GM12878 (cell line): ENCODE measurements at regions not wholly inside any gene's neighbourhood (a gene's known extent, or its start where the extent isn't known, plus 50 kb on each side); places are given as distances from the start of the nearest gene placed in this dataset.

Experiments
- GABPA ChIP-seq: IDR thresholded peaks from 2 replicates; pipeline ENCODE4 v1.6.1; 2014; ENCODE audit warnings: antibody characterized with exemption, low read depth, mild to moderate bottlenecking, inconsistent platforms
- KAT2A ChIP-seq: conservative IDR thresholded peaks from 2 replicates; pipeline ENCODE4 v1.6.1; 2011; ENCODE audit warnings: low read depth, low read length; ENCODE audit not compliant: control insufficient read depth
- SMC3 ChIP-seq: IDR thresholded peaks from 2 replicates; pipeline ENCODE4 v1.6.1; 2011; ENCODE audit warnings: low read length, improper control_type of control experiment, borderline replicate concordance
- TF ChIP-seq, protein P1 (sequence below), 3 experiments: IDR thresholded peaks in 2 of 3; conservative IDR thresholded peaks in 1 of 3; 2 replicates each; pipeline ENCODE4 v1.5.1; 2011; ENCODE audit warnings: low read depth in 3 of 3, low read length in 3 of 3, mild to moderate bottlenecking in 3 of 3, control low read depth in 2 of 3, moderate library complexity in 2 of 3, inconsistent platforms in 1 of 3, mixed read lengths in 1 of 3; ENCODE audit not compliant: control insufficient read depth in 2 of 3, insufficient read depth in 1 of 3; ENCODE audit errors: extremely low read depth in 1 of 3

DNA sequence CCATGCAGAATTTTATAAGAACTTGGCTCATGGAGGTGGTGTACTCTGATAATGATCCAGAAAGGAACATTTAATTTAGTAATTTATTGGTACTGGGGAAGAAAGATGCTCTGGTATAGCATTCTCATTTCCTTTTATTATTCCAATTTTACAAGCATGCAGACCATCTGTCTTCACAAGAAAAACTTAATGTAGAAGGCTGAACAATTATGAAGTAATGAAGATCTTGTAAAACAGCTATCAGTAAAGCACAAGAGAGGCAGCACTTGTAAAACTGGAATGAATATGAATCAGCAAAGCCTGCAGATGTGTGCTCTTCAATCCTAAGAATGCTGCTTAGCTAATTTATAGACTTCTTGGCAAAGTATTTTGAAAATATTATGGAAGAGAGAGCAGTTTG lies 300.0 kb downstream of the YTHDC2 start:
- no peak for TF ChIP-seq GABPA
- no peak for TF ChIP-seq KAT2A
- TF ChIP-seq, protein P1, sequence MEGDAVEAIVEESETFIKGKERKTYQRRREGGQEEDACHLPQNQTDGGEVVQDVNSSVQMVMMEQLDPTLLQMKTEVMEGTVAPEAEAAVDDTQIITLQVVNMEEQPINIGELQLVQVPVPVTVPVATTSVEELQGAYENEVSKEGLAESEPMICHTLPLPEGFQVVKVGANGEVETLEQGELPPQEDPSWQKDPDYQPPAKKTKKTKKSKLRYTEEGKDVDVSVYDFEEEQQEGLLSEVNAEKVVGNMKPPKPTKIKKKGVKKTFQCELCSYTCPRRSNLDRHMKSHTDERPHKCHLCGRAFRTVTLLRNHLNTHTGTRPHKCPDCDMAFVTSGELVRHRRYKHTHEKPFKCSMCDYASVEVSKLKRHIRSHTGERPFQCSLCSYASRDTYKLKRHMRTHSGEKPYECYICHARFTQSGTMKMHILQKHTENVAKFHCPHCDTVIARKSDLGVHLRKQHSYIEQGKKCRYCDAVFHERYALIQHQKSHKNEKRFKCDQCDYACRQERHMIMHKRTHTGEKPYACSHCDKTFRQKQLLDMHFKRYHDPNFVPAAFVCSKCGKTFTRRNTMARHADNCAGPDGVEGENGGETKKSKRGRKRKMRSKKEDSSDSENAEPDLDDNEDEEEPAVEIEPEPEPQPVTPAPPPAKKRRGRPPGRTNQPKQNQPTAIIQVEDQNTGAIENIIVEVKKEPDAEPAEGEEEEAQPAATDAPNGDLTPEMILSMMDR (IDR thresholded peaks at IDR 0.05 in 2 of 3, conservative IDR thresholded peaks at IDR 0.05 in 1 of 3; ENCODE audit: control insufficient read depth in 2 of 3, extremely low read depth in 1 of 3, insufficient read depth in 1 of 3, low read depth in 3 of 3, low read length in 3 of 3): no peak
- TF ChIP-seq SMC3: no peak
